Hepatocyte (in vitro differentiated cells): ENCODE measurements at regions not wholly inside any gene's neighbourhood (a gene's known extent, or its start where the extent isn't known, plus 50 kb on each side); places are given as distances from the start of the nearest gene placed in this dataset.

Experiments
- EZH2 ChIP-seq: fragments of 200-600 bp; sonication (generic); IDR thresholded peaks from 2 replicates; pipeline ENCODE4 v1.6.1; 2016; ENCODE audit warnings: antibody characterized with exemption, mild to moderate bottlenecking, borderline replicate concordance
- EZH2phosphoT487 ChIP-seq: fragments of 200-600 bp; sonication (generic); IDR thresholded peaks from one replicate; pipeline ENCODE4 v1.6.1; 2018; ENCODE audit warnings: antibody characterized with exemption, mild to moderate bottlenecking, low read depth, moderate library complexity; ENCODE audit not compliant: unreplicated experiment, severe bottlenecking
- TF ChIP-seq, protein P1 (sequence below): fragments of 200-600 bp; sonication (generic); IDR thresholded peaks from 2 replicates; pipeline ENCODE4 v1.5.1; 2016; ENCODE audit warnings: antibody characterized with exemption, mild to moderate bottlenecking; ENCODE audit not compliant: poor library complexity

DNA sequence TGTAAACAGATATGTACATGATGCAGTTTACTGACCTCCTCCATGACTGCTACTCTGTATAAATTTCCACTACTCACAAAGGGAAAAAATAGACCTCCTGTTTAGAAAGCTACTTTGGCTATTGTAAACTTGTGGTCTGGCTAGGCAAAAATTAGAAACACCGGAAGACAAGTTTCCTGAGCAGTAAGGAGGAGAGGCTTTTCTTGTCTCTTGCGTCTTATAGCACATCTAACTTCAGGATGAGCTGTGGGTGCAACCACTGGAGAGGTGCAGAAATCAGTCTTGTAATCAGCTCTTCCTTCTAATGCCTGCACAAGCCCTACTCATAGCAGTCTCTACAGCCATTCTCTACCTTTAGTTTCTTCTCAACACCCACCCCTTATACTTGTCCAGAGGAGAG is 296.5 kb upstream of the SLC35B3 start:
- TF ChIP-seq, protein P1, sequence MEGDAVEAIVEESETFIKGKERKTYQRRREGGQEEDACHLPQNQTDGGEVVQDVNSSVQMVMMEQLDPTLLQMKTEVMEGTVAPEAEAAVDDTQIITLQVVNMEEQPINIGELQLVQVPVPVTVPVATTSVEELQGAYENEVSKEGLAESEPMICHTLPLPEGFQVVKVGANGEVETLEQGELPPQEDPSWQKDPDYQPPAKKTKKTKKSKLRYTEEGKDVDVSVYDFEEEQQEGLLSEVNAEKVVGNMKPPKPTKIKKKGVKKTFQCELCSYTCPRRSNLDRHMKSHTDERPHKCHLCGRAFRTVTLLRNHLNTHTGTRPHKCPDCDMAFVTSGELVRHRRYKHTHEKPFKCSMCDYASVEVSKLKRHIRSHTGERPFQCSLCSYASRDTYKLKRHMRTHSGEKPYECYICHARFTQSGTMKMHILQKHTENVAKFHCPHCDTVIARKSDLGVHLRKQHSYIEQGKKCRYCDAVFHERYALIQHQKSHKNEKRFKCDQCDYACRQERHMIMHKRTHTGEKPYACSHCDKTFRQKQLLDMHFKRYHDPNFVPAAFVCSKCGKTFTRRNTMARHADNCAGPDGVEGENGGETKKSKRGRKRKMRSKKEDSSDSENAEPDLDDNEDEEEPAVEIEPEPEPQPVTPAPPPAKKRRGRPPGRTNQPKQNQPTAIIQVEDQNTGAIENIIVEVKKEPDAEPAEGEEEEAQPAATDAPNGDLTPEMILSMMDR: no peak
- no peak for TF ChIP-seq EZH2
- no peak for TF ChIP-seq EZH2phosphoT487
